Fibroblast of villous mesenchyme (primary cell): ENCODE measurements at regions not wholly inside any gene's neighbourhood (a gene's known extent, or its start where the extent isn't known, plus 50 kb on each side); places are given as distances from the start of the nearest gene placed in this dataset.

Experiments used
- DNase-seq: peaks from one replicate; pipeline ENCODE4 v3.0.0-alpha.2; 2010; ENCODE audit warnings: low read depth
- H3K4me3 ChIP-seq: 2 replicates; pipeline ENCODE4 v1.5.1; 2011; ENCODE audit warnings: low read depth, mild to moderate bottlenecking, low read length
- CTCF ChIP-seq: IDR thresholded peaks from 2 replicates; pipeline ENCODE4 v1.5.1; 2012; ENCODE audit warnings: low read depth, mild to moderate bottlenecking, low read length; ENCODE audit not compliant: insufficient read depth

GRCh38 chr3:73298243-73299183, 237.1 kb downstream of the EBLN2 start:
- no peak overlapping the region for H3K4me3 ChIP-seq
- DNase-seq, result no peak
- TF ChIP-seq CTCF, result no peak

GRCh38 chr3:73299184-73299691, 237.8 kb downstream of the EBLN2 start:
- H3K4me3 ChIP-seq, result no peak overlapping the region
- DNase-seq, result no peak
- no peak for TF ChIP-seq CTCF

GRCh38 chr3:73314151-73314951, 252.9 kb downstream of the EBLN2 start:
- TF ChIP-seq CTCF, result no peak
- DNase-seq, result no peak

GRCh38 chr3:73315706-73316105, 254.2 kb downstream of the EBLN2 start:
- H3K4me3 ChIP-seq, result no peak overlapping the region
- no peak for TF ChIP-seq CTCF
- DNase-seq, result no peak

More at GRCh38 chr3:73314151-73314951, 252.9 kb downstream of the EBLN2 start:
- H3K4me3 ChIP-seq, result no peak overlapping the region

- DNase-seq, result no peak
These were observed 257.8 kb downstream of the EBLN2 start for GRCh38 chr3:73319179-73319769.

More at GRCh38 chr3:73319179-73319769, 257.8 kb downstream of the EBLN2 start:
- no peak overlapping the region for H3K4me3 ChIP-seq
- TF ChIP-seq CTCF, result no peak
